Lower lobe of right lung (tissue), 2 donors: ENCODE measurements at regions not wholly inside any gene's neighbourhood (a gene's known extent, or its start where the extent isn't known, plus 50 kb on each side); places are given as distances from the start of the nearest gene placed in this dataset.

ENCODE experiments used
- ATAC-seq, 2 donors: fragments of 200-7000 bp; cut with Tn5 transposase; one replicate each; pipeline ENCODE4 v1.9.1; 2020 to 2022; ENCODE audit warnings: mild to moderate bottlenecking in 2 of 2, moderate library complexity in 2 of 2
- DNase-seq: peaks from one replicate; pipeline ENCODE4 v3.0.0-alpha.2; 2020
- H3K27ac ChIP-seq: fragments of 200-600 bp; one replicate; pipeline ENCODE4 v1.8.0; 2022
- H3K27me3 ChIP-seq: fragments of 200-600 bp; one replicate; pipeline ENCODE4 v1.8.0; 2022; ENCODE audit warnings: low read depth
- H3K36me3 ChIP-seq: fragments of 200-600 bp; one replicate; pipeline ENCODE4 v1.8.0; 2022; ENCODE audit warnings: mild to moderate bottlenecking
- H3K4me1 ChIP-seq: fragments of 200-600 bp; one replicate; pipeline ENCODE4 v1.8.0; 2022
- H3K4me3 ChIP-seq: fragments of 200-600 bp; one replicate; pipeline ENCODE4 v1.8.0; 2022; ENCODE audit warnings: mild to moderate bottlenecking
- H3K9me3 ChIP-seq: fragments of 200-600 bp; one replicate; pipeline ENCODE4 v1.8.0; 2022
- CTCF ChIP-seq: fragments of 200-600 bp; IDR thresholded peaks from one replicate; pipeline ENCODE4 v1.8.0; 2022; ENCODE audit warnings: antibody characterized with exemption, mild to moderate bottlenecking
- intact Hi-C: fragments of 100-400 bp; cut with DNase I; formaldehyde crosslinking; loops from one replicate; pipeline ENCODE4 v1.11.0; 2022
- donor health status: DM: no; HTN: yes; CAD: no; lungs with severe emphysema.

DNA sequence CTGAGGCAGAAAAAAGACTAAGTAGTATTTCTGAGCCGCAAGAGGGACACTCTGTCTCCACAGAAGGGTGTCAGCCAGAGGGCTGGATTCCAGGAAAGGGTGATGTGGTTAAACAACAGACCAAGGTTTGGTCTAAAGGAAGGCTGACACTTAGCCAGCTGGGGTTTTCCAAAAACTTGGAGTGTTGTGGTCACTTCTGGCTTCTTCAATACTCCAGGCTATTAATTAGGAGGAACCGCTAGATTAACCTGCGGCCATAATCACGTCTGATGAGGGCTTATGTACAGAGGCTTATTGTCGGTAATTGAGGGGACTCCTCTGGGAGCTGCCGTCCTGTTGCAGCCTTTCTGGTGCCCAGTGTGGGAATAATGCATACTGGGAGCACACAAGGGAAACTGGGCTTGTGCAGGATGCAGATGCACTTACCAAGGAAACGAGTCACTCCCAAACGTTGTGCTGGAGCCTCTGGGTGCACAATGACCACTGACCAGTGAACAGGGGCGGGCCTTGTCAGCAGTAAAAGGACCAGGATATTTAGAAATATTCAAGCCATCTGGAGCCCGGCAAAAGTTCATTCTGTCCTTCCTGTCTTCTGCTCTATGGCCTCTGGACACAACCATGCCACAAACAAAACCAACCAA lies 70.2 kb upstream of the TUT7 start:
- Histone ChIP-seq H3K4me3 (no peak overlapping the region), H3K36me3 (no peaks in the 10 kb centered on the region), H3K27me3 (no peaks in the 10 kb centered on the region), H3K27ac (no peak overlapping the region), H3K9me3 (no peaks in the 10 kb centered on the region), H3K4me1 (no peaks in the 10 kb centered on the region)
- DNase-seq (no peak), ATAC-seq (no peak)
- intact Hi-C loops = no loop called here
- no peak for TF ChIP-seq CTCF

DNA sequence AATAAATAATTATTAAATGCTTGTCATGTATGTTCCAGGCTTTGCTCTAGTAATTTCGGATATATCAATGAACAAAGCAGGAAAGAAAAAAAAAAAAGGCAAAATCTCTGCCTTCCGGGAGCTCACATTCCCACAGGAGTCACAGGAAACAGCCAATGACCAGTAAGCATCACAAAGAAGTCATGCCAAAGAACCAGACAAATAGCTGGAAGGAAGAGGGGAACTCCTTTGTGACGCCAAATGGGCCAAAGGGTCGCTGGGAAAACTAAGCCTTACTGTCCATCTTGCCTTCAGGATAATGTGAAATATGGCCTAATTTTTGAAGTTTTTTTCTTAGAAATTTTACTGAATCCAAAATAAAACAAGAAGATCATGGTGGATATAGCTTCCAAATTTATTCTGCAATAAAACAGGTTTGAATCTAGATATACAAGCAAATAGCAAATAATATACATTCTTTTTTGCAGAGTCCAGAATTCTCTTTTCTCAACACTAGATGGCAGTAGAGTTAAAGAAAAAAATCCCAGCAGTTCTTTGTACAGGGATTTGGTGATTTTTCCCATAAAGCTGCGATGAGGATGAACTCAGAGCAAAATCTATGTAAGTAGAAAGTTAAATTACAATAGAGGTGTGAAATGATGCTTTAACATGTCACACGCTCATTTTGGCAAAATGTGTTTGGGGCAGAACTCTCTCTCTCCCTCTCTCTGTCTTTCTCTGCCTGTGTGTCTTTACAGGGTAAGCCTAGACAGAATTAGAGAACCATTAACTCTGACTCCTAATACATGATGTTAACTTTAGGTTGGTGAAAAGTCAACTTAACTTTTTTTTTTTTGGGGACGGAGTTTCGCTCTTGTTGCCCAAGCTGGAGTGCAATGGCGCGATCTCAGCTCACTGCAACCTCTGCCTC lies 60.0 kb upstream of the TUT7 start:
- DNase-seq (no peak), ATAC-seq (peak in 1 of 2 donors; percentile 49)
- H3K27me3 ChIP-seq = peaks cover 4% of the 10 kb centered on the region
- H3K36me3 ChIP-seq = no peaks in the 10 kb centered on the region
- H3K27ac ChIP-seq = no peak overlapping the region
- no peak overlapping the region for H3K4me3 ChIP-seq
- intact Hi-C loops = no loop called here
- H3K9me3 ChIP-seq = no peaks in the 10 kb centered on the region
- peak; percentile 72 for TF ChIP-seq CTCF
- H3K4me1 ChIP-seq = no peaks in the 10 kb centered on the region

DNA sequence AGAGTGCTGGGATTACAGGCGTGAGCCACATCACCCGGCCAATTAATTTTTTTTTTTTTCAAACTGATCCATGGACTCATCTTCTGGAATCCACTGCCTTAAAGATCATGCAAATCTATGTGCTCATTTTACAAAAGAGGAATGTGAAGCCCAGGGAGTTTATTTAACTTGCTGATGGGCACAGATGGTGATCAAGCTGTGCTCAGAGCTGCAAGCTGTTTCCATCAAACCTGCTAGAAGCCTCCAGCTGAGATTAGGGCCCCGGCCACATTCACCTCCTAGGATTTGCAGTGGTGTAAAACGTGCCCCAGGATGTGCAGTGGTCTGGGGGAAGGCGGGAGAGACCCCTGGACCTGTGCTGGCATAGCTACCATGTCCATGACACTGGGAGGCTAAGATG lies 56.1 kb upstream of the TUT7 start:
- intact Hi-C loops = no loop called here
- no peak overlapping the region for H3K27ac ChIP-seq
- peaks cover 21% of the 10 kb centered on the region for H3K4me1 ChIP-seq
- no peak for ATAC-seq
- H3K4me3 ChIP-seq = no peak overlapping the region
- no peaks in the 10 kb centered on the region for H3K9me3 ChIP-seq
- no peak for TF ChIP-seq CTCF
- peaks cover under 1% of the 10 kb centered on the region for H3K27me3 ChIP-seq
- no peak for DNase-seq
- H3K36me3 ChIP-seq = no peaks in the 10 kb centered on the region

DNA sequence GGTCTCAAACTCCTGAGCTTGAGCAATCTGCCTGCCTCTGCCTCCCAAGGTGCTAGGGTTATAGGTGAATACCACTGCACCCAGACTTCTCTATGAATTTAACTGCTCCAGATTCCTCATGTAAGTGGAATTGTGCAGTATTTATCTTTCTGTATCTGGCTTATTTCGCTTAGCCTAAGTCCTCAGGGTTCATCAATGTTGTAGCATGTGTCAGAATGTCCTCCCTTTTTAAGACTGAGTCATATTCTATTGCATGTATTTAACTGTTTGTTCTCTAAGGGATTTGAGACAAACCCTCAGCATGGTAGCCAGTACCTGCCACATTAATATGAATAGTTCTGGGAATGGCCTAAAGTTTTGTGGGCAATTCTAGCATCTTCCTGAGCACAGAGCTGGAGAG lies 53.9 kb upstream of the TUT7 start:
- H3K27me3 ChIP-seq = no peaks in the 10 kb centered on the region
- intact Hi-C loops = no loop called here

GRCh38 chr9:86407022-86407421 lies 52.8 kb upstream of the TUT7 start:
- Histone ChIP-seq H3K4me3 (no peak overlapping the region), H3K4me1 (peaks cover 31% of the 10 kb centered on the region), H3K9me3 (no peaks in the 10 kb centered on the region), H3K27ac (no peak overlapping the region), H3K36me3 (no peaks in the 10 kb centered on the region), H3K27me3 (no peaks in the 10 kb centered on the region)
- DNase-seq = no peak
- intact Hi-C loops = no loop called here
- no peak for TF ChIP-seq CTCF
- ATAC-seq = peak; percentile 14 to 77

More for the DNA sequence above, 53.9 kb upstream of the TUT7 start:
- no peak for ATAC-seq
- Histone ChIP-seq H3K9me3 (no peaks in the 10 kb centered on the region), H3K4me3 (no peak overlapping the region), H3K27ac (no peak overlapping the region), H3K36me3 (no peaks in the 10 kb centered on the region), H3K4me1 (peaks cover 31% of the 10 kb centered on the region)
- DNase-seq = no peak
- no peak for TF ChIP-seq CTCF
